OCI-LY1 (cell line): ENCODE measurements at regions not wholly inside any gene's neighbourhood (a gene's known extent, or its start where the extent isn't known, plus 50 kb on each side); places are given as distances from the start of the nearest gene placed in this dataset.

Experiments
- EZH2 ChIP-seq: fragments of 200-600 bp; sonication (generic), shearing (Covaris generic); IDR thresholded peaks from 2 replicates; pipeline ENCODE4 v1.8.0; 2017; ENCODE audit warnings: borderline replicate concordance, mixed run types, mild to moderate bottlenecking, antibody characterized with exemption, low read length, moderate library complexity, mixed read lengths
- TF ChIP-seq, protein P1 (sequence below): fragments of 200-600 bp; sonication (generic), shearing (Covaris generic); IDR thresholded peaks from 2 replicates; pipeline ENCODE4 v1.5.1; 2017; ENCODE audit warnings: mild to moderate bottlenecking, antibody characterized with exemption, low read length, moderate library complexity, mixed read lengths

- TF ChIP-seq, protein P1, sequence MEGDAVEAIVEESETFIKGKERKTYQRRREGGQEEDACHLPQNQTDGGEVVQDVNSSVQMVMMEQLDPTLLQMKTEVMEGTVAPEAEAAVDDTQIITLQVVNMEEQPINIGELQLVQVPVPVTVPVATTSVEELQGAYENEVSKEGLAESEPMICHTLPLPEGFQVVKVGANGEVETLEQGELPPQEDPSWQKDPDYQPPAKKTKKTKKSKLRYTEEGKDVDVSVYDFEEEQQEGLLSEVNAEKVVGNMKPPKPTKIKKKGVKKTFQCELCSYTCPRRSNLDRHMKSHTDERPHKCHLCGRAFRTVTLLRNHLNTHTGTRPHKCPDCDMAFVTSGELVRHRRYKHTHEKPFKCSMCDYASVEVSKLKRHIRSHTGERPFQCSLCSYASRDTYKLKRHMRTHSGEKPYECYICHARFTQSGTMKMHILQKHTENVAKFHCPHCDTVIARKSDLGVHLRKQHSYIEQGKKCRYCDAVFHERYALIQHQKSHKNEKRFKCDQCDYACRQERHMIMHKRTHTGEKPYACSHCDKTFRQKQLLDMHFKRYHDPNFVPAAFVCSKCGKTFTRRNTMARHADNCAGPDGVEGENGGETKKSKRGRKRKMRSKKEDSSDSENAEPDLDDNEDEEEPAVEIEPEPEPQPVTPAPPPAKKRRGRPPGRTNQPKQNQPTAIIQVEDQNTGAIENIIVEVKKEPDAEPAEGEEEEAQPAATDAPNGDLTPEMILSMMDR, result no peak
- TF ChIP-seq EZH2, result no peak
Measured at GRCh38 chr11:15547685-15548084, 433.0 kb downstream of the INSC start.
